ENCODE measurements at regions not wholly inside any gene's neighbourhood (a gene's known extent, or its start where the extent isn't known, plus 50 kb on each side); places are given as distances from the start of the nearest gene placed in this dataset.

- no peaks in the 10 kb centered on the region for H3K36me3 Mint-ChIP-seq (ENCODE audit: insufficient read depth, unreplicated experiment)
- no peak for TF ChIP-seq CTCF (IDR thresholded peaks at IDR 0.05; ENCODE audit: insufficient read depth in 1 of 2, low read depth in 1 of 2, low read length in 1 of 2, severe bottlenecking in 1 of 2, unreplicated experiment in 1 of 2)
- DNase-seq = no peak
- intact Hi-C loops (cut with micrococcal nuclease; ENCODE audit: unreplicated experiment) = no loop called here
- no peaks in the 10 kb centered on the region for H3K27me3 ChIP-seq (replicated peaks; ENCODE audit: control insufficient read depth, insufficient read depth, low read length)
- peaks cover 28% of the 10 kb centered on the region for H3K9me3 Mint-ChIP-seq (ENCODE audit: unreplicated experiment)
- no peak overlapping the region for H3K27ac Mint-ChIP-seq (ENCODE audit: unreplicated experiment)
- CTCF ChIA-PET = no interaction called here
- H3K36me3 ChIP-seq (ENCODE audit: control insufficient read depth, insufficient read depth, low read length) = no peaks in the 10 kb centered on the region
- H3K4me1 Mint-ChIP-seq (ENCODE audit: low read depth, unreplicated experiment) = no peaks in the 10 kb centered on the region
- H3K27me3 Mint-ChIP-seq (ENCODE audit: insufficient read depth, unreplicated experiment) = no peaks in the 10 kb centered on the region
- no peak overlapping the region for H3K4me3 ChIP-seq (ENCODE audit: low read depth, low read length)
- H3K4me3 Mint-ChIP-seq (ENCODE audit: unreplicated experiment) = no peak overlapping the region
- H3K4me1 ChIP-seq = no peaks in the 10 kb centered on the region
- POLR2A ChIA-PET = no interaction called here
- H3K9me3 ChIP-seq = no peaks in the 10 kb centered on the region
- BruUV-seq (replicated peaks) = no TSS peak
Measured at GRCh38 chr9:8052991-8053390, 253.4 kb upstream of the DMAC1 start.

- peaks cover 31% of the 10 kb centered on the region for H3K9me3 Mint-ChIP-seq (ENCODE audit: unreplicated experiment)
- intact Hi-C loops (cut with micrococcal nuclease; ENCODE audit: unreplicated experiment) = no loop called here
- no peaks in the 10 kb centered on the region for H3K36me3 Mint-ChIP-seq (ENCODE audit: insufficient read depth, unreplicated experiment)
Measured at GRCh38 chr9:8037745-8038144, 238.2 kb upstream of the DMAC1 start.

GRCh38 chr9:8036914-8037524 is 237.4 kb upstream of the DMAC1 start:
- CTCF ChIA-PET = no interaction called here
- TF ChIP-seq CTCF (IDR thresholded peaks at IDR 0.05; ENCODE audit: insufficient read depth in 1 of 2, low read depth in 1 of 2, low read length in 1 of 2, severe bottlenecking in 1 of 2, unreplicated experiment in 1 of 2) = no peak
- POLR2A ChIA-PET = no interaction called here
- H3K27ac Mint-ChIP-seq (ENCODE audit: unreplicated experiment) = no peak overlapping the region
- intact Hi-C loops (cut with micrococcal nuclease; ENCODE audit: unreplicated experiment) = no loop called here
- peaks cover 31% of the 10 kb centered on the region for H3K9me3 Mint-ChIP-seq (ENCODE audit: unreplicated experiment)
- Histone ChIP-seq H3K4me3 (ENCODE audit: low read depth, low read length) (no peak overlapping the region), H3K27me3 (replicated peaks; ENCODE audit: control insufficient read depth, insufficient read depth, low read length) (no peaks in the 10 kb centered on the region), H3K9me3 (no peaks in the 10 kb centered on the region; the same call in 1 of the 2 replicates), H3K36me3 (ENCODE audit: control insufficient read depth, insufficient read depth, low read length) (no peaks in the 10 kb centered on the region), H3K4me1 (no peaks in the 10 kb centered on the region)
- H3K4me1 Mint-ChIP-seq (ENCODE audit: low read depth, unreplicated experiment) = no peaks in the 10 kb centered on the region
- peak in 1 of 2 experiments; percentile 2 for DNase-seq
- no peak overlapping the region for H3K4me3 Mint-ChIP-seq (ENCODE audit: unreplicated experiment)
- H3K27me3 Mint-ChIP-seq (ENCODE audit: insufficient read depth, unreplicated experiment) = no peaks in the 10 kb centered on the region
- BruUV-seq (replicated peaks) = no TSS peak
- no peaks in the 10 kb centered on the region for H3K36me3 Mint-ChIP-seq (ENCODE audit: insufficient read depth, unreplicated experiment)

More at GRCh38 chr9:8037745-8038144, 238.2 kb upstream of the DMAC1 start:
- no peaks in the 10 kb centered on the region for H3K4me1 ChIP-seq
- no peaks in the 10 kb centered on the region; the same call in 1 of the 2 replicates for H3K9me3 ChIP-seq
- no peaks in the 10 kb centered on the region for H3K27me3 ChIP-seq (replicated peaks; ENCODE audit: control insufficient read depth, insufficient read depth, low read length)
- ChIA-PET CTCF (no interaction called here), POLR2A (no interaction called here)
- no peak overlapping the region for H3K4me3 ChIP-seq (ENCODE audit: low read depth, low read length)
- no peak overlapping the region for H3K27ac Mint-ChIP-seq (ENCODE audit: unreplicated experiment)
- no TSS peak for BruUV-seq (replicated peaks)
- no peak for DNase-seq
- H3K36me3 ChIP-seq (ENCODE audit: control insufficient read depth, insufficient read depth, low read length) = no peaks in the 10 kb centered on the region
- H3K4me1 Mint-ChIP-seq (ENCODE audit: low read depth, unreplicated experiment) = no peaks in the 10 kb centered on the region
- H3K4me3 Mint-ChIP-seq (ENCODE audit: unreplicated experiment) = no peak overlapping the region
- H3K27me3 Mint-ChIP-seq (ENCODE audit: insufficient read depth, unreplicated experiment) = no peaks in the 10 kb centered on the region
- no peak for TF ChIP-seq CTCF (IDR thresholded peaks at IDR 0.05; ENCODE audit: insufficient read depth in 1 of 2, low read depth in 1 of 2, low read length in 1 of 2, severe bottlenecking in 1 of 2, unreplicated experiment in 1 of 2)
